ENCODE measurements at regions not wholly inside any gene's neighbourhood (a gene's known extent, or its start where the extent isn't known, plus 50 kb on each side); places are given as distances from the start of the nearest gene placed in this dataset.

GRCh38 chr1:182279724-182280503 is 111.7 kb downstream of the GLUL start:
- no peaks in the 10 kb centered on the region for H3K27me3 Mint-ChIP-seq
- ChIA-PET CTCF (interaction anchor here (1.2 kb wide), 1 partner anchor 11 kb away, joined by 4 read pairs; no protein-coding TSS in a partner anchor), POLR2A (no interaction called here)
- no peaks in the 10 kb centered on the region for H3K9me3 Mint-ChIP-seq
- intact Hi-C loops (cut with DNase I, micrococcal nuclease): no loop called here
- no peak overlapping the region for H3K27ac Mint-ChIP-seq
- peaks cover 4% of the 10 kb centered on the region for H3K4me1 Mint-ChIP-seq (ENCODE audit: low read depth)
- Histone ChIP-seq H3K9me3 (ENCODE audit: control insufficient read depth in 1 of 2, insufficient read depth in 1 of 2, low read length in 2 of 2) (no peaks in the 10 kb centered on the region), H3K4me3 (ENCODE audit: low read length) (no peak overlapping the region), H3K27ac (ENCODE audit: low read depth in 1 of 2, low read length in 2 of 2) (no peak overlapping the region), H3K27me3 (ENCODE audit: control insufficient read depth in 1 of 2, insufficient read depth in 2 of 2, low read length in 2 of 2) (no peaks in the 10 kb centered on the region), H3K4me1 (ENCODE audit: insufficient read depth, low read length) (no peaks in the 10 kb centered on the region), H3K36me3 (ENCODE audit: insufficient read depth, low read length) (no peaks in the 10 kb centered on the region)
- ATAC-seq (ENCODE audit: poor library complexity) (no peak), DNase-seq (no peak)
- no peaks in the 10 kb centered on the region for H3K36me3 Mint-ChIP-seq (ENCODE audit: low read depth)
- TF ChIP-seq CTCF (IDR thresholded peaks at IDR 0.05): no peak
- H3K4me3 Mint-ChIP-seq: no peak overlapping the region

GRCh38 chr1:182279302-182279701 is 112.3 kb downstream of the GLUL start:
- H3K4me1 Mint-ChIP-seq (ENCODE audit: low read depth): no peaks in the 10 kb centered on the region
- H3K9me3 Mint-ChIP-seq: no peaks in the 10 kb centered on the region
- no peak overlapping the region for H3K27ac ChIP-seq (ENCODE audit: low read depth in 1 of 2, low read length in 2 of 2)
- H3K27me3 ChIP-seq (ENCODE audit: control insufficient read depth in 1 of 2, insufficient read depth in 2 of 2, low read length in 2 of 2): no peaks in the 10 kb centered on the region
- TF ChIP-seq CTCF (IDR thresholded peaks at IDR 0.05): no peak
- no peak overlapping the region for H3K4me3 ChIP-seq (ENCODE audit: low read length)
- no peak overlapping the region for H3K4me3 Mint-ChIP-seq
- no peaks in the 10 kb centered on the region for H3K36me3 Mint-ChIP-seq (ENCODE audit: low read depth)
- no peak for DNase-seq
- H3K9me3 ChIP-seq (ENCODE audit: control insufficient read depth in 1 of 2, insufficient read depth in 1 of 2, low read length in 2 of 2): no peaks in the 10 kb centered on the region
- H3K27ac Mint-ChIP-seq: no peak overlapping the region
- H3K27me3 Mint-ChIP-seq: no peaks in the 10 kb centered on the region
- no peaks in the 10 kb centered on the region for H3K4me1 ChIP-seq (ENCODE audit: insufficient read depth, low read length)
- intact Hi-C loops (cut with DNase I, micrococcal nuclease): no loop called here
- CTCF ChIA-PET: interaction anchor here (1.2 kb wide), 1 partner anchor 11 kb away, joined by 4 read pairs; no protein-coding TSS in a partner anchor
- ATAC-seq (ENCODE audit: poor library complexity): no peak
- no peaks in the 10 kb centered on the region for H3K36me3 ChIP-seq (ENCODE audit: insufficient read depth, low read length)
- POLR2A ChIA-PET: no interaction called here

GRCh38 chr1:182278144-182279054 is 113.2 kb downstream of the GLUL start:
- ATAC-seq (ENCODE audit: poor library complexity): no peak
- Mint-ChIP-seq H3K9me3 (no peaks in the 10 kb centered on the region), H3K27ac (no peak overlapping the region), H3K4me3 (no peak overlapping the region), H3K4me1 (ENCODE audit: low read depth) (no peaks in the 10 kb centered on the region), H3K27me3 (no peaks in the 10 kb centered on the region), H3K36me3 (ENCODE audit: low read depth) (no peaks in the 10 kb centered on the region)
- Histone ChIP-seq H3K27ac (ENCODE audit: low read depth in 1 of 2, low read length in 2 of 2) (no peak overlapping the region), H3K4me3 (ENCODE audit: low read length) (no peak overlapping the region), H3K36me3 (ENCODE audit: insufficient read depth, low read length) (no peaks in the 10 kb centered on the region), H3K9me3 (ENCODE audit: control insufficient read depth in 1 of 2, insufficient read depth in 1 of 2, low read length in 2 of 2) (no peaks in the 10 kb centered on the region), H3K4me1 (ENCODE audit: insufficient read depth, low read length) (no peaks in the 10 kb centered on the region), H3K27me3 (ENCODE audit: control insufficient read depth in 1 of 2, insufficient read depth in 2 of 2, low read length in 2 of 2) (no peaks in the 10 kb centered on the region)
- intact Hi-C loops (cut with DNase I, micrococcal nuclease): no loop called here
- no peak for DNase-seq
- TF ChIP-seq CTCF (IDR thresholded peaks at IDR 0.05): no peak
- CTCF ChIA-PET: interaction anchor here (1.2 kb wide), 1 partner anchor 12 kb away, joined by 4 read pairs; no protein-coding TSS in a partner anchor
- POLR2A ChIA-PET: no interaction called here

Data from CD4-positive, alpha-beta T cell (primary cell).